HCT116 (cell line): ENCODE measurements at regions not wholly inside any gene's neighbourhood (a gene's known extent, or its start where the extent isn't known, plus 50 kb on each side); places are given as distances from the start of the nearest gene placed in this dataset.

ENCODE experiments used
- ATAC-seq: fragments of 200-7000 bp; cut with Tn5 transposase; 2 replicates; pipeline ENCODE4 v1.9.1; 2020; ENCODE audit warnings: mild to moderate bottlenecking, moderate library complexity
- BruUV-seq: library from RNA; stranded (reverse); fragments of 400-500 nt; replicated peaks from 2 replicates; lab custom pipeline; 2021; lab: Mats Ljungman, UMichigan
- CTCF ChIA-PET: fragments of 300-600 bp; sonication (Branson Sonifier 250); formaldehyde crosslinking; loops from one replicate; lab custom pipeline; 2021; ENCODE audit warnings: antibody characterized with exemption; lab: Charles Lee
- POLR2A ChIA-PET: fragments of 300-600, 350-600 bp; sonication (Branson Sonifier 250); formaldehyde crosslinking; loops from one replicate; lab custom pipeline; 2021; ENCODE audit warnings: antibody characterized with exemption; lab: Charles Lee
- RAD21 ChIA-PET, 2 experiments: fragments of 300-600 bp; sonication (Branson Sonifier 250); formaldehyde crosslinking; loops; one replicate each; lab custom pipeline; 2023; ENCODE audit warnings: low total read pairs in 2 of 2; ENCODE audit not compliant: uncharacterized antibody in 2 of 2, unreplicated experiment in 2 of 2, low non-redundant PET in 1 of 2; lab: Charles Lee
- DNase-seq: peaks from one replicate; pipeline ENCODE4 v3.0.0-alpha.2; 2010; ENCODE audit warnings: low read depth, low spot score
- H2AFZ ChIP-seq: fragments of 200-600 bp; shearing (Covaris generic), sonication (generic); 2 replicates; pipeline ENCODE4 v1.6.1; 2017; ENCODE audit warnings: low read depth, mixed run types, mixed read lengths, antibody characterized with exemption, low read length; ENCODE audit not compliant: poor library complexity, severe bottlenecking
- H3K27ac ChIP-seq: 2 replicates; pipeline ENCODE4 v1.5.1; 2012; ENCODE audit warnings: low read depth, low read length
- H3K27me3 ChIP-seq: fragments of 200-600 bp; sonication (generic); 2 replicates; pipeline ENCODE4 v1.6.1; 2016; ENCODE audit warnings: mixed run types, low read length, mixed read lengths; ENCODE audit not compliant: insufficient read depth
- H3K36me3 ChIP-seq, 2 experiments: fragments of 200-500 bp in 1 of 2; fragments of 200-600 bp in 1 of 2; sonication (Bioruptor generic) in 1 of 2; sonication (generic) in 1 of 2; 2 replicates each; pipeline versions ENCODE4 v1.5.1 to v1.6.1; 2014 to 2016; ENCODE audit warnings: low read length in 2 of 2, inconsistent platforms in 1 of 2, mixed read lengths in 1 of 2, mixed run types in 1 of 2; ENCODE audit not compliant: insufficient read depth in 2 of 2, control insufficient read depth in 1 of 2
- H3K4me1 ChIP-seq, 2 experiments: fragments of 200-600 bp in 1 of 2; sonication (generic) in 1 of 2; 2 replicates each; pipeline versions ENCODE4 v1.5.1 to v1.6.1; 2012 to 2017; ENCODE audit warnings: low read length in 2 of 2, inconsistent platforms in 1 of 2, mild to moderate bottlenecking in 1 of 2, mixed read lengths in 1 of 2, mixed run types in 1 of 2, moderate library complexity in 1 of 2; ENCODE audit not compliant: insufficient read depth in 2 of 2, control insufficient read depth in 1 of 2
- H3K4me2 ChIP-seq: fragments of 200-600 bp; sonication (generic); 2 replicates; pipeline ENCODE4 v1.6.1; 2017; ENCODE audit warnings: mixed run types, low read length, mixed read lengths
- H3K4me3 ChIP-seq, 2 experiments: fragments of 200-600 bp in 1 of 2; sonication (generic) in 1 of 2; replicated peaks in 1 of 2; 2 replicates each; pipeline ENCODE4 v1.5.1; 2011 to 2016; ENCODE audit warnings: low read length in 2 of 2, control low read depth in 1 of 2, low read depth in 1 of 2, mild to moderate bottlenecking in 1 of 2, mixed read lengths in 1 of 2, mixed run types in 1 of 2
- H3K79me2 ChIP-seq: fragments of 200-600 bp; sonication (generic); 2 replicates; pipeline ENCODE4 v1.6.1; 2017; ENCODE audit warnings: mild to moderate bottlenecking, mixed run types, low read length, moderate library complexity, mixed read lengths; ENCODE audit not compliant: insufficient read depth
- H3K9ac ChIP-seq: fragments of 200-600 bp; sonication (generic); 2 replicates; pipeline ENCODE4 v1.6.1; 2016; ENCODE audit warnings: low read length, mixed read lengths
- H3K9me2 ChIP-seq: fragments of 200-600 bp; sonication (generic), shearing (Covaris generic); 2 replicates; pipeline ENCODE4 v1.6.1; 2017; ENCODE audit warnings: mixed run types, mild to moderate bottlenecking, moderate library complexity; ENCODE audit not compliant: insufficient read depth
- H3K9me3 ChIP-seq, 2 experiments: fragments of 200-500 bp in 1 of 2; fragments of 200-600 bp in 1 of 2; sonication (Bioruptor generic) in 1 of 2; sonication (generic) in 1 of 2; 2 replicates each; pipeline ENCODE4 v1.6.1; 2014 to 2017; ENCODE audit warnings: low read length in 2 of 2, mixed read lengths in 2 of 2, inconsistent platforms in 1 of 2, low read depth in 1 of 2, mild to moderate bottlenecking in 1 of 2, mixed run types in 1 of 2, moderate library complexity in 1 of 2; ENCODE audit not compliant: control insufficient read depth in 1 of 2, insufficient read depth in 1 of 2
- H4K20me1 ChIP-seq: fragments of 200-600 bp; sonication (generic), shearing (Covaris generic); 2 replicates; pipeline ENCODE4 v1.6.1; 2017; ENCODE audit warnings: mixed run types, mild to moderate bottlenecking, moderate library complexity; ENCODE audit not compliant: insufficient read depth
- ATF3 ChIP-seq: IDR thresholded peaks from 2 replicates; pipeline ENCODE4 v1.6.1; 2012
- CBX3 ChIP-seq: IDR thresholded peaks from 2 replicates; pipeline ENCODE4 v1.6.1; 2012; ENCODE audit warnings: low read depth
- CTCF ChIP-seq, 3 experiments: fragments of 200-600 bp in 1 of 3; sonication (generic) in 1 of 3; IDR thresholded peaks in 2 of 3; conservative IDR thresholded peaks in 1 of 3; 2 replicates each; pipeline ENCODE4 v1.5.1; 2012 to 2017; ENCODE audit warnings: low read depth in 2 of 3, low read length in 2 of 3, antibody characterized with exemption in 1 of 3, borderline replicate concordance in 1 of 3, control low read depth in 1 of 3, mild to moderate bottlenecking in 1 of 3, mixed read lengths in 1 of 3, mixed run types in 1 of 3, moderate library complexity in 1 of 3; ENCODE audit not compliant: insufficient read depth in 1 of 3
- EGR1 ChIP-seq: IDR thresholded peaks from 2 replicates; pipeline ENCODE4 v1.6.1; 2012; ENCODE audit warnings: low read depth
- ELF1 ChIP-seq: IDR thresholded peaks from 2 replicates; pipeline ENCODE4 v1.6.1; 2012; ENCODE audit warnings: low read depth, borderline replicate concordance
- POLR2A ChIP-seq: IDR thresholded peaks from 2 replicates; pipeline ENCODE4 v1.7.0; 2011; ENCODE audit warnings: borderline replicate concordance; ENCODE audit not compliant: insufficient read depth, insufficient read length; ENCODE audit errors: extremely low read depth
- POLR2AphosphoS5 ChIP-seq: IDR thresholded peaks from 2 replicates; pipeline ENCODE4 v1.6.1; 2011; ENCODE audit warnings: mild to moderate bottlenecking, low read depth, low read length, moderate library complexity
- SP1 ChIP-seq: IDR thresholded peaks from 2 replicates; pipeline ENCODE4 v1.6.1; 2012; ENCODE audit warnings: low read depth
- ZFX ChIP-seq: fragments of 450-650 bp; IDR thresholded peaks from 2 replicates; pipeline ENCODE4 v1.6.1; 2017
- intact Hi-C: fragments of 100-400 bp; cut with micrococcal nuclease; formaldehyde crosslinking; loops from 2 replicates; pipeline ENCODE4 v1.10.0; 2022
- TF ChIP-seq, protein P1 (sequence below): IDR thresholded peaks from 2 replicates; pipeline ENCODE4 v1.6.1; 2011; ENCODE audit warnings: mild to moderate bottlenecking, low read length, moderate library complexity; ENCODE audit not compliant: insufficient replicate concordance; ENCODE audit errors: extremely low read depth

DNA sequence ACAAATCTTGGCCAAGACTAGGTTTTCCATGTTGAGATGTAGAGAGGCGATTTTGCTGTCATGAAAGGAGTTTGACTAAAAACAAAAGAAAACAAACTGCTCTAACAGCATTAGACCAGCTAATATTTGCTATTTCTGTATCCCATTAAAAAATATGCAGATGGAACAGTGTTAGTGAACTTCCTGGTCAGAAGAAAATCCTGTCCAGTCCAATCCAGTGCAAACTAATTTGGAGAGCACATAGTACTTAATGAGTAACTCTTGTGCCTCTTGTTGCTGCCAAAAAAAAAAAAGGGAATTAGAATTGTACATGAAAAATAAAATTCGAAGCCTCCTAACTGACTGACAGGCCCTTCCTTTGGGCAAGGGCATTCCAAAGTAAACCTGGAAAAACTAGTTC, 298.8 kb downstream of the ETNK1 start:
- POLR2A ChIA-PET: no interaction called here

GRCh38 chr12:22924391-22924790, 299.4 kb downstream of the ETNK1 start:
- Histone ChIP-seq H3K36me3 (no peaks in the 10 kb centered on the region), H3K79me2 (no peaks in the 10 kb centered on the region), H3K27me3 (no peaks in the 10 kb centered on the region), H3K9ac (no peak overlapping the region), H3K4me1 (no peaks in the 10 kb centered on the region), H3K4me3 (no peak overlapping the region), H3K4me2 (no peak overlapping the region), H4K20me1 (no peaks in the 10 kb centered on the region), H3K9me2 (no peaks in the 10 kb centered on the region), H2AFZ (no peak overlapping the region), H3K9me3 (no peaks in the 10 kb centered on the region), H3K27ac (no peak overlapping the region)
- ATAC-seq: no peak
- intact Hi-C loops: no loop called here
- RAD21 ChIA-PET: no interaction called here
- CTCF ChIA-PET: no interaction called here
- POLR2A ChIA-PET: no interaction called here
- no TSS peak for BruUV-seq
- TF ChIP-seq ATF3: no peak
- TF ChIP-seq CTCF (IDR thresholded peaks at IDR 0.05 in 2 of 3, conservative IDR thresholded peaks at IDR 0.05 in 1 of 3; ENCODE audit: borderline replicate concordance in 1 of 3, insufficient read depth in 1 of 3, low read depth in 2 of 3, low read length in 2 of 3): 0 out of 6 replicates have a peak, but pooled peaks of 1 of the 3 experiments have one; percentile 3
- no peak for TF ChIP-seq POLR2A
- DNase-seq: no peak

More for the DNA sequence above, 298.8 kb downstream of the ETNK1 start:
- TF ChIP-seq ZFX (no peak), CBX3 (no peak), SP1 (no peak), EGR1 (no peak), POLR2AphosphoS5 (no peak), ELF1 (no peak)
- TF ChIP-seq, protein P1, sequence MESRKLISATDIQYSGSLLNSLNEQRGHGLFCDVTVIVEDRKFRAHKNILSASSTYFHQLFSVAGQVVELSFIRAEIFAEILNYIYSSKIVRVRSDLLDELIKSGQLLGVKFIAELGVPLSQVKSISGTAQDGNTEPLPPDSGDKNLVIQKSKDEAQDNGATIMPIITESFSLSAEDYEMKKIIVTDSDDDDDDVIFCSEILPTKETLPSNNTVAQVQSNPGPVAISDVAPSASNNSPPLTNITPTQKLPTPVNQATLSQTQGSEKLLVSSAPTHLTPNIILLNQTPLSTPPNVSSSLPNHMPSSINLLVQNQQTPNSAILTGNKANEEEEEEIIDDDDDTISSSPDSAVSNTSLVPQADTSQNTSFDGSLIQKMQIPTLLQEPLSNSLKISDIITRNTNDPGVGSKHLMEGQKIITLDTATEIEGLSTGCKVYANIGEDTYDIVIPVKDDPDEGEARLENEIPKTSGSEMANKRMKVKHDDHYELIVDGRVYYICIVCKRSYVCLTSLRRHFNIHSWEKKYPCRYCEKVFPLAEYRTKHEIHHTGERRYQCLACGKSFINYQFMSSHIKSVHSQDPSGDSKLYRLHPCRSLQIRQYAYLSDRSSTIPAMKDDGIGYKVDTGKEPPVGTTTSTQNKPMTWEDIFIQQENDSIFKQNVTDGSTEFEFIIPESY: no peak
- BruUV-seq: no TSS peak
- no peaks in the 10 kb centered on the region for H3K79me2 ChIP-seq
- H3K4me3 ChIP-seq: no peak overlapping the region
- no peaks in the 10 kb centered on the region for H3K4me1 ChIP-seq
- no peaks in the 10 kb centered on the region for H4K20me1 ChIP-seq
- no peaks in the 10 kb centered on the region for H3K36me3 ChIP-seq
- ChIA-PET CTCF (no interaction called here), RAD21 (no interaction called here)
- H3K9me2 ChIP-seq: no peaks in the 10 kb centered on the region
- no peak overlapping the region for H3K9ac ChIP-seq
- no peak overlapping the region for H3K27ac ChIP-seq
- ATAC-seq: no peak
- no peaks in the 10 kb centered on the region for H3K27me3 ChIP-seq
- H3K4me2 ChIP-seq: no peak overlapping the region
- H3K9me3 ChIP-seq: no peaks in the 10 kb centered on the region
- intact Hi-C loops: no loop called here
- DNase-seq: no peak
- no peak overlapping the region for H2AFZ ChIP-seq
